ENCODE measurements at regions not wholly inside any gene's neighbourhood (a gene's known extent, or its start where the extent isn't known, plus 50 kb on each side); places are given as distances from the start of the nearest gene placed in this dataset.

DNA sequence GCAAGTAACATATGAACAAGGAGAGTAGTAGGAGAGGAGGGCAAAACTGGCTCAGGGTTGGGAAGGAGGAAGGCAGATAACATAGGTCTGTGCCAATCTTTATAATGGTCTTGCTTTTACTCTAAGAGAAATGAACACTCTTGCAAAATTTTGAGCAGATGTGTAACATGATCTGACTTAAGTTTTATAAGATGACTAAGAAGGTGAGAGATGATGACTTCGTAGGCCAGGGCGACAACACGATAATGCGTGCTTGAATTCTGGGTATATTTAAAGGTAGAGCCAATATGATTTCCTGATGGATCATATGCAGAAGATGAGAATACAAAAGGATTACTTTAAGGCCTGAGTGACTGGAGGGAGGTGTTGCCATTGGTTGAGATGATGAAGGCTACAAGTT, 265.4 kb upstream of the KCNMB2 start:
- Histone ChIP-seq H3K27ac (ENCODE audit: extremely low read length, insufficient read depth, low read length) (no peak overlapping the region), H3K4me2 (ENCODE audit: low read depth, low read length) (no peak overlapping the region), H3K4me1 (ENCODE audit: insufficient read depth, low read length) (no peaks in the 10 kb centered on the region), H3K36me3 (replicated peaks in 1 of 2; ENCODE audit: control insufficient read depth in 1 of 2, insufficient read depth in 2 of 2, low read length in 2 of 2) (no peaks in the 10 kb centered on the region), H4K20me1 (ENCODE audit: insufficient read depth, low read length) (no peaks in the 10 kb centered on the region), H3K79me2 (ENCODE audit: insufficient read depth, low read length) (no peaks in the 10 kb centered on the region), H3K4me3 (replicated peaks in 1 of 3; ENCODE audit: insufficient read depth in 1 of 3, low read depth in 2 of 3, low read length in 3 of 3) (no peak overlapping the region), H3K9me3 (ENCODE audit: low read length) (no peaks in the 10 kb centered on the region), H2AFZ (ENCODE audit: low read length) (no peak overlapping the region), H3K9ac (ENCODE audit: insufficient read depth, low read depth, low read length) (no peak overlapping the region), H3K27me3 (ENCODE audit: control insufficient read depth in 1 of 2, insufficient read depth in 2 of 2, low read length in 2 of 2) (no peaks in the 10 kb centered on the region)
- FAIRE-seq: no peak
- TF ChIP-seq SIX1 (CRISPR knock-in tag; IDR thresholded peaks at IDR 0.05; ENCODE audit: borderline replicate concordance) (no peak), ELF4 (CRISPR knock-in tag; IDR thresholded peaks at IDR 0.05; ENCODE audit: borderline replicate concordance) (no peak), ATF6 (CRISPR knock-in tag; conservative IDR thresholded peaks at IDR 0.05) (no peak), ZMYM4 (CRISPR knock-in tag; IDR thresholded peaks at IDR 0.05) (no peak), NFE2L2 (IDR thresholded peaks at IDR 0.05; ENCODE audit: low read length) (no peak), TGIF2 (CRISPR knock-in tag; IDR thresholded peaks at IDR 0.05) (no peak), FOXK1 (CRISPR knock-in tag; IDR thresholded peaks at IDR 0.05; ENCODE audit: borderline replicate concordance, low read depth) (no peak), ZNF792 (CRISPR knock-in tag; IDR thresholded peaks at IDR 0.05) (no peak), ZNF17 (CRISPR knock-in tag; IDR thresholded peaks at IDR 0.05) (no peak), ZNF670 (CRISPR knock-in tag; IDR thresholded peaks at IDR 0.05; ENCODE audit: borderline replicate concordance) (no peak), MED1 (CRISPR knock-in tag; IDR thresholded peaks at IDR 0.05) (no peak), ZNF780A (CRISPR knock-in tag; IDR thresholded peaks at IDR 0.05) (no peak), MIER2 (CRISPR knock-in tag; IDR thresholded peaks at IDR 0.05) (no peak), ZNF746 (CRISPR knock-in tag; IDR thresholded peaks at IDR 0.05) (no peak), PAWR (CRISPR knock-in tag; IDR thresholded peaks at IDR 0.05; ENCODE audit: borderline replicate concordance) (no peak)
- TF ChIP-seq, protein P1, sequence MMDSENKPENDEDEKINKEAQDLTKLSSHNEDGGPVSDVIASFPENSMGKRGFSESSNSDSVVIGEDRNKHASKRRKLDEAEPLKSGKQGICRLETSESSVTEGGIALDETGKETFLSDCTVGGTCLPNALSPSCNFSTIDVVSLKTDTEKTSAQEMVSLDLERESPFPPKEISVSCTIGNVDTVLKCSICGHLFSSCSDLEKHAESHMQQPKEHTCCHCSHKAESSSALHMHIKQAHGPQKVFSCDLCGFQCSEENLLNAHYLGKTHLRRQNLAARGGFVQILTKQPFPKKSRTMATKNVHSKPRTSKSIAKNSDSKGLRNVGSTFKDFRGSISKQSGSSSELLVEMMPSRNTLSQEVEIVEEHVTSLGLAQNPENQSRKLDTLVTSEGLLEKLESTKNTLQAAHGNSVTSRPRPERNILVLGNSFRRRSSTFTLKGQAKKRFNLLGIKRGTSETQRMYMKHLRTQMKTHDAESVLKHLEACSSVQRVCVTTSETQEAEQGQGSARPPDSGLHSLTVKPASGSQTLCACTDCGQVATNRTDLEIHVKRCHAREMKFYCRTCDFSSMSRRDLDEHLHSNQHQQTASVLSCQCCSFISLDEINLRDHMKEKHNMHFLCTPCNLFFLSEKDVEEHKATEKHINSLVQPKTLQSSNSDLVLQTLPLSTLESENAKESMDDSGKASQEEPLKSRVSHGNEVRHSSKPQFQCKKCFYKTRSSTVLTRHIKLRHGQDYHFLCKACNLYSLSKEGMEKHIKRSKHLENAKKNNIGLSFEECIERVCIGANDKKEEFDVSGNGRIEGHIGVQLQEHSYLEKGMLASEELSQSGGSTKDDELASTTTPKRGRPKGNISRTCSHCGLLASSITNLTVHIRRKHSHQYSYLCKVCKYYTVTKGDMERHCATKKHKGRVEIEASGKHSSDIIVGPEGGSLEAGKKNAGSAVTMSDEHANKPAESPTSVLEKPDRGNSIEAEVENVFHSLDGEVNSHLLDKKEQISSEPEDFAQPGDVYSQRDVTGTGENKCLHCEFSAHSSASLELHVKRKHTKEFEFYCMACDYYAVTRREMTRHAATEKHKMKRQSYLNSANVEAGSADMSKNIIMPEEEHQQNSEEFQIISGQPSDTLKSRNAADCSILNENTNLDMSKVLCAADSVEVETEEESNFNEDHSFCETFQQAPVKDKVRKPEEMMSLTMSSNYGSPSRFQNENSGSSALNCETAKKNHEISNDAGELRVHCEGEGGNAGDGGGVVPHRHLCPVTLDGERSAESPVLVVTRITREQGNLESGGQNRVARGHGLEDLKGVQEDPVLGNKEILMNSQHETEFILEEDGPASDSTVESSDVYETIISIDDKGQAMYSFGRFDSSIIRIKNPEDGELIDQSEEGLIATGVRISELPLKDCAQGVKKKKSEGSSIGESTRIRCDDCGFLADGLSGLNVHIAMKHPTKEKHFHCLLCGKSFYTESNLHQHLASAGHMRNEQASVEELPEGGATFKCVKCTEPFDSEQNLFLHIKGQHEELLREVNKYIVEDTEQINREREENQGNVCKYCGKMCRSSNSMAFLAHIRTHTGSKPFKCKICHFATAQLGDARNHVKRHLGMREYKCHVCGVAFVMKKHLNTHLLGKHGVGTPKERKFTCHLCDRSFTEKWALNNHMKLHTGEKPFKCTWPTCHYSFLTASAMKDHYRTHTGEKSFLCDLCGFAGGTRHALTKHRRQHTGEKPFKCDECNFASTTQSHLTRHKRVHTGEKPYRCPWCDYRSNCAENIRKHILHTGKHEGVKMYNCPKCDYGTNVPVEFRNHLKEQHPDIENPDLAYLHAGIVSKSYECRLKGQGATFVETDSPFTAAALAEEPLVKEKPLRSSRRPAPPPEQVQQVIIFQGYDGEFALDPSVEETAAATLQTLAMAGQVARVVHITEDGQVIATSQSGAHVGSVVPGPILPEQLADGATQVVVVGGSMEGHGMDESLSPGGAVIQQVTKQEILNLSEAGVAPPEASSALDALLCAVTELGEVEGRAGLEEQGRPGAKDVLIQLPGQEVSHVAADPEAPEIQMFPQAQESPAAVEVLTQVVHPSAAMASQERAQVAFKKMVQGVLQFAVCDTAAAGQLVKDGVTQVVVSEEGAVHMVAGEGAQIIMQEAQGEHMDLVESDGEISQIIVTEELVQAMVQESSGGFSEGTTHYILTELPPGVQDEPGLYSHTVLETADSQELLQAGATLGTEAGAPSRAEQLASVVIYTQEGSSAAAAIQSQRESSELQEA (CRISPR knock-in tag; IDR thresholded peaks at IDR 0.05; ENCODE audit: not compliant biosample characterization): no peak
- ChIA-PET POLR2A (no interaction called here), CTCF (ENCODE audit: low intra/inter-chr PET ratio, low total read pairs) (no interaction called here)
- intact Hi-C loops (cut with micrococcal nuclease; ENCODE audit: unreplicated experiment) (no loop called here), in situ Hi-C loops (cut with HindIII; ENCODE audit: extremely low pct_ligation_motif_present, low pct_unique_long_range_greater_than_20kb) (no loop called here)
- no TSS peak for BruUV-seq (replicated peaks)
- WGBS (ENCODE audit: low lambda C conversion rate): 76% methylated on average over 4 of the region's 4 CpGs
- no peak for DNase-seq (ENCODE audit: low spot score)
- no peak for ATAC-seq
